ENCODE measurements at regions not wholly inside any gene's neighbourhood (a gene's known extent, or its start where the extent isn't known, plus 50 kb on each side); places are given as distances from the start of the nearest gene placed in this dataset.

DNA sequence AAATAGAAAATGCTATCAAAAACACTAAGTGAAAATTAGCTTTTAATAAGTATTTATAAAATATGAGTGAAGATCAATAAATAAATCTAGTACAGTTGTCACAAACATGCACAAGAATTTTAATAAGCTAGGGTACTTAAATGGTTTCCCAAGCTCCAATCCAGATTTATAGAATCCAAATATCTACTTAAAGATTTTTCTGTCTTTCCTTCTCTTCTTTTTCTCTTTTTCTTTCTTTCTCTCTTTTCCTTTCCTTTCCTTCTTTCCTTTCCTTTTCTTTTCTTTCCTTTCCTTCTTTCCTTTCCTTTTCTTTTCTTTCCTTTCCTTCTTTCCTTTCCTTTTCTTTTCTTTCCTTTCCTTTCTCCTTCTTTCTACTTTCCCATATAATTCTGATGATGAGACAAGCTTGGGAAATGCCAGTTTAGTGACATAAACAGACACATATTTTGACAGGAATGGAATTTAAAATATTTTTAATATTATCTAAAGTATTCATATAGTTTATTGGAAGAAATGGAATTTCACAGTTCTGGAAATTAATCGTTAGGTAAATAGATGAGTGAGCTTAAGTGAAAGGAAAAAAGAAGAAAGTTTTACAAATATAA, 832.8 kb downstream of the NR2F1-AS1 start:
- Histone ChIP-seq H3K27me3 (ENCODE audit: insufficient read depth, poor library complexity, severe bottlenecking) (no peaks in the 10 kb centered on the region), H3K27ac (replicated peaks) (no peak overlapping the region), H3K4me3 (replicated peaks; ENCODE audit: insufficient read depth, low read length) (no peak overlapping the region)
- no peak for DNase-seq (ENCODE audit: low read depth in 1 of 2, low spot score in 1 of 2)
- TF ChIP-seq, protein P1, sequence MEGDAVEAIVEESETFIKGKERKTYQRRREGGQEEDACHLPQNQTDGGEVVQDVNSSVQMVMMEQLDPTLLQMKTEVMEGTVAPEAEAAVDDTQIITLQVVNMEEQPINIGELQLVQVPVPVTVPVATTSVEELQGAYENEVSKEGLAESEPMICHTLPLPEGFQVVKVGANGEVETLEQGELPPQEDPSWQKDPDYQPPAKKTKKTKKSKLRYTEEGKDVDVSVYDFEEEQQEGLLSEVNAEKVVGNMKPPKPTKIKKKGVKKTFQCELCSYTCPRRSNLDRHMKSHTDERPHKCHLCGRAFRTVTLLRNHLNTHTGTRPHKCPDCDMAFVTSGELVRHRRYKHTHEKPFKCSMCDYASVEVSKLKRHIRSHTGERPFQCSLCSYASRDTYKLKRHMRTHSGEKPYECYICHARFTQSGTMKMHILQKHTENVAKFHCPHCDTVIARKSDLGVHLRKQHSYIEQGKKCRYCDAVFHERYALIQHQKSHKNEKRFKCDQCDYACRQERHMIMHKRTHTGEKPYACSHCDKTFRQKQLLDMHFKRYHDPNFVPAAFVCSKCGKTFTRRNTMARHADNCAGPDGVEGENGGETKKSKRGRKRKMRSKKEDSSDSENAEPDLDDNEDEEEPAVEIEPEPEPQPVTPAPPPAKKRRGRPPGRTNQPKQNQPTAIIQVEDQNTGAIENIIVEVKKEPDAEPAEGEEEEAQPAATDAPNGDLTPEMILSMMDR (IDR thresholded peaks at IDR 0.05; ENCODE audit: insufficient read depth, low read length): no peak
- TF ChIP-seq SPI1 (IDR thresholded peaks at IDR 0.05; ENCODE audit: borderline replicate concordance, low read depth): no peak
- TF ChIP-seq, protein P2, sequence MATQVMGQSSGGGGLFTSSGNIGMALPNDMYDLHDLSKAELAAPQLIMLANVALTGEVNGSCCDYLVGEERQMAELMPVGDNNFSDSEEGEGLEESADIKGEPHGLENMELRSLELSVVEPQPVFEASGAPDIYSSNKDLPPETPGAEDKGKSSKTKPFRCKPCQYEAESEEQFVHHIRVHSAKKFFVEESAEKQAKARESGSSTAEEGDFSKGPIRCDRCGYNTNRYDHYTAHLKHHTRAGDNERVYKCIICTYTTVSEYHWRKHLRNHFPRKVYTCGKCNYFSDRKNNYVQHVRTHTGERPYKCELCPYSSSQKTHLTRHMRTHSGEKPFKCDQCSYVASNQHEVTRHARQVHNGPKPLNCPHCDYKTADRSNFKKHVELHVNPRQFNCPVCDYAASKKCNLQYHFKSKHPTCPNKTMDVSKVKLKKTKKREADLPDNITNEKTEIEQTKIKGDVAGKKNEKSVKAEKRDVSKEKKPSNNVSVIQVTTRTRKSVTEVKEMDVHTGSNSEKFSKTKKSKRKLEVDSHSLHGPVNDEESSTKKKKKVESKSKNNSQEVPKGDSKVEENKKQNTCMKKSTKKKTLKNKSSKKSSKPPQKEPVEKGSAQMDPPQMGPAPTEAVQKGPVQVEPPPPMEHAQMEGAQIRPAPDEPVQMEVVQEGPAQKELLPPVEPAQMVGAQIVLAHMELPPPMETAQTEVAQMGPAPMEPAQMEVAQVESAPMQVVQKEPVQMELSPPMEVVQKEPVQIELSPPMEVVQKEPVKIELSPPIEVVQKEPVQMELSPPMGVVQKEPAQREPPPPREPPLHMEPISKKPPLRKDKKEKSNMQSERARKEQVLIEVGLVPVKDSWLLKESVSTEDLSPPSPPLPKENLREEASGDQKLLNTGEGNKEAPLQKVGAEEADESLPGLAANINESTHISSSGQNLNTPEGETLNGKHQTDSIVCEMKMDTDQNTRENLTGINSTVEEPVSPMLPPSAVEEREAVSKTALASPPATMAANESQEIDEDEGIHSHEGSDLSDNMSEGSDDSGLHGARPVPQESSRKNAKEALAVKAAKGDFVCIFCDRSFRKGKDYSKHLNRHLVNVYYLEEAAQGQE (IDR thresholded peaks at IDR 0.05; ENCODE audit: insufficient replicate concordance, low read depth): no peak
- TF ChIP-seq POLR2AphosphoS5 (IDR thresholded peaks at IDR 0.05; ENCODE audit: low read depth): no peak
- TF ChIP-seq GABPA (IDR thresholded peaks at IDR 0.05; ENCODE audit: low read depth): no peak

DNA sequence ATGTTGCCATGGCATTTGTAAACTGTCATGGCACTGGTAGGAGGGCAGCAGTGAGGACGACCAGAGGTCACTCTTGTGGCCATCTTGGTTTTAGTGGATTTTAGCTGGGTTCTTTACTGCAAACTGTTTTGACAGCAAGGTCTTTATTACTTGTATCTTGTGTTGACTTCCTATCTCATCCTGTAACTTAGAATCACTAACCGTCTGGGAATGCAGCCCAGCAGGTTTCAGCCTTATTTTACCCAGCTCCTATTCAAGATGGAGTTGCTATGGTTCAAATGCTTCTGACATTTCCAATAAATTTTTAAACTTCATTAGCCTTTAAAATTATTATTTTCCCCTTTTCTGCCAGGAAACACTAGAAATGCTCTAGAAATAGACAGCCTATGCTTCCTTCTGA, 839.1 kb downstream of the NR2F1-AS1 start:
- Histone ChIP-seq H3K27me3 (ENCODE audit: insufficient read depth, poor library complexity, severe bottlenecking) (no peaks in the 10 kb centered on the region), H3K27ac (replicated peaks) (no peak overlapping the region), H3K4me3 (replicated peaks; ENCODE audit: insufficient read depth, low read length) (no peak overlapping the region)
- DNase-seq (ENCODE audit: low read depth in 1 of 2, low spot score in 1 of 2): no peak
- TF ChIP-seq POLR2AphosphoS5 (IDR thresholded peaks at IDR 0.05; ENCODE audit: low read depth): no peak
- no peak for TF ChIP-seq SPI1 (IDR thresholded peaks at IDR 0.05; ENCODE audit: borderline replicate concordance, low read depth)
- TF ChIP-seq, protein P2 (IDR thresholded peaks at IDR 0.05; ENCODE audit: insufficient replicate concordance, low read depth): no peak
- TF ChIP-seq GABPA (IDR thresholded peaks at IDR 0.05; ENCODE audit: low read depth): no peak
- TF ChIP-seq, protein P1 (IDR thresholded peaks at IDR 0.05; ENCODE audit: insufficient read depth, low read length): no peak

DNA sequence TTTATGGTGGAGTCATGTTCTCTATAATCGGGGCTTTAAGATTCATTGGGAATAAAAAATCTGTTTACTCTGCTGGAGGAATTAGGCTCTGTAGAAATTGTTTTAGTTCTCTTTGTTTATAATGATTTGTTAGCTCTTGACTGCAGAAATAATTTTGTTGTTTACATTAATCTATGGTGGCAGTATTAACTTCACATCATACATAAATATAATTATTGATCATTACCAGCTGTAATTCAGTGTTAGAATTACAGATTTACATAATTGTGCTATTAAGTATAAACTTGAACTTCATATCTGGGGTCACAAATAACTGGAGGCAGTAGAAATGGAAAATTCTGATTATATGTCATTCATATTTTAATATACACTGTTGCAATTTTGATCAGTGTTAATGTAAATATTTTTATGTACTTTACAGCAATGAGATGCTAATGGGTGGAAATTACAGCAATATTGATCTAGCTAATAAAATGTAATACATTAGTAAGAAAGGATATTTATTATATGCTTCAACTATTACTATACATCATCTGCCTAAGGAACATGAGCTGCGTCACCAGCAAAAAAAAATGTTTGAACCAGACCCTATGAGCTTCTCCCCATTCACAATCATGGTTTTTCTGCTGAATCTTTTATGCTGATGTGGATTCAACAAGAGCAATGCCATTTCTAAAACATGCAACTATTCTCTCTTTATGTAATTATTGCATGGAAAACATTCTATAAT, 846.6 kb downstream of the NR2F1-AS1 start:
- no peak overlapping the region for H3K27ac ChIP-seq (replicated peaks)
- H3K4me3 ChIP-seq (replicated peaks; ENCODE audit: insufficient read depth, low read length): no peak overlapping the region
- no peaks in the 10 kb centered on the region for H3K27me3 ChIP-seq (ENCODE audit: insufficient read depth, poor library complexity, severe bottlenecking)
- TF ChIP-seq, protein P2 (IDR thresholded peaks at IDR 0.05; ENCODE audit: insufficient replicate concordance, low read depth): no peak
- TF ChIP-seq SPI1 (IDR thresholded peaks at IDR 0.05; ENCODE audit: borderline replicate concordance, low read depth) (no peak), POLR2AphosphoS5 (IDR thresholded peaks at IDR 0.05; ENCODE audit: low read depth) (no peak), GABPA (IDR thresholded peaks at IDR 0.05; ENCODE audit: low read depth) (no peak)
- TF ChIP-seq, protein P1 (IDR thresholded peaks at IDR 0.05; ENCODE audit: insufficient read depth, low read length): no peak
- DNase-seq (ENCODE audit: low read depth in 1 of 2, low spot score in 1 of 2): no peak

All from HL-60 (cell line).